Nephron (organoid): ENCODE measurements at regions not wholly inside any gene's neighbourhood (a gene's known extent, or its start where the extent isn't known, plus 50 kb on each side); places are given as distances from the start of the nearest gene placed in this dataset.
"Not testable (repeated sequence)": the region's sequence is repeated elsewhere in the genome, so short reads cannot be mapped to it uniquely, and the experiment has no call there.

Source experiments
- H3K27ac Mint-ChIP-seq, 3 experiments: 2 replicates each; pipeline ENCODE4 v1.8.0; 2020; ENCODE audit warnings: mixed read lengths in 3 of 3, mild to moderate bottlenecking in 2 of 3, moderate library complexity in 1 of 3
- H3K27me3 Mint-ChIP-seq: 2 replicates; pipeline ENCODE4 v1.8.0; 2021; ENCODE audit warnings: low read depth, mild to moderate bottlenecking, moderate library complexity, mixed read lengths
- H3K36me3 Mint-ChIP-seq: 2 replicates; pipeline ENCODE4 v1.8.0; 2020; ENCODE audit warnings: low read depth, mixed read lengths
- H3K4me1 Mint-ChIP-seq: 2 replicates; pipeline ENCODE4 v1.8.0; 2020; ENCODE audit warnings: mixed read lengths
- H3K4me3 Mint-ChIP-seq, 3 experiments: 2 replicates each; pipeline ENCODE4 v1.8.0; 2020; ENCODE audit warnings: mild to moderate bottlenecking in 3 of 3, mixed read lengths in 3 of 3, moderate library complexity in 2 of 3
- H3K9me3 Mint-ChIP-seq: 2 replicates; pipeline ENCODE4 v1.8.0; 2020; ENCODE audit warnings: mixed read lengths
- TF ChIP-seq, protein P1 (sequence below), 3 experiments: fragments of 200-600 bp; sonication (generic); IDR thresholded peaks; one replicate each; pipeline ENCODE4 v1.5.0; 2021; ENCODE audit warnings: antibody characterized with exemption in 3 of 3; ENCODE audit not compliant: unreplicated experiment in 3 of 3

DNA sequence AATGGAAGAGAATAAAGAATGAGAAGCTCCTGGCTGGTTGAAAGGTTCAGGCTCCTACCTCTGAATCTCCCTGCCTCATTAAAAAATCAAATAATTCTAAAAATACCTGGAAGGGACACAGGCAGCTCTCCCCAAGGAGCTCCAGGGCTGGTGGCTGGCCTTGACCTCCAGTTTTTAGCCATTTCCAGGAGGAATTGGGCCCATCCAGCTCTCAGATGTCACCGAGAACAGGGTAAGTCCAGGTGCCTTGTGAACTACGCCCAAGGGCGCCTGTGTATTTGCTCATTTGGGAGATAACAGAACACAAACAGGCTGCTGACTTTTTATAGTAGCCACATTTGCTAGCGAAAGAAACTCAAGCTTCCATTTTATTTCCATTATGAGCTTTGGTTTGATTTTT is 321.0 kb upstream of the C1orf174 start:
- no peaks in the 10 kb centered on the region for H3K4me1 Mint-ChIP-seq
- H3K27me3 Mint-ChIP-seq: peaks cover 21% of the 10 kb centered on the region
- no peaks in the 10 kb centered on the region for H3K9me3 Mint-ChIP-seq
- no peaks in the 10 kb centered on the region for H3K36me3 Mint-ChIP-seq
- TF ChIP-seq, protein P1, sequence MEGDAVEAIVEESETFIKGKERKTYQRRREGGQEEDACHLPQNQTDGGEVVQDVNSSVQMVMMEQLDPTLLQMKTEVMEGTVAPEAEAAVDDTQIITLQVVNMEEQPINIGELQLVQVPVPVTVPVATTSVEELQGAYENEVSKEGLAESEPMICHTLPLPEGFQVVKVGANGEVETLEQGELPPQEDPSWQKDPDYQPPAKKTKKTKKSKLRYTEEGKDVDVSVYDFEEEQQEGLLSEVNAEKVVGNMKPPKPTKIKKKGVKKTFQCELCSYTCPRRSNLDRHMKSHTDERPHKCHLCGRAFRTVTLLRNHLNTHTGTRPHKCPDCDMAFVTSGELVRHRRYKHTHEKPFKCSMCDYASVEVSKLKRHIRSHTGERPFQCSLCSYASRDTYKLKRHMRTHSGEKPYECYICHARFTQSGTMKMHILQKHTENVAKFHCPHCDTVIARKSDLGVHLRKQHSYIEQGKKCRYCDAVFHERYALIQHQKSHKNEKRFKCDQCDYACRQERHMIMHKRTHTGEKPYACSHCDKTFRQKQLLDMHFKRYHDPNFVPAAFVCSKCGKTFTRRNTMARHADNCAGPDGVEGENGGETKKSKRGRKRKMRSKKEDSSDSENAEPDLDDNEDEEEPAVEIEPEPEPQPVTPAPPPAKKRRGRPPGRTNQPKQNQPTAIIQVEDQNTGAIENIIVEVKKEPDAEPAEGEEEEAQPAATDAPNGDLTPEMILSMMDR (IDR thresholded peaks at IDR 0.05; ENCODE audit: unreplicated experiment in 3 of 3): no peak
- H3K27ac Mint-ChIP-seq: no peak overlapping the region
- H3K4me3 Mint-ChIP-seq: no peak overlapping the region

DNA sequence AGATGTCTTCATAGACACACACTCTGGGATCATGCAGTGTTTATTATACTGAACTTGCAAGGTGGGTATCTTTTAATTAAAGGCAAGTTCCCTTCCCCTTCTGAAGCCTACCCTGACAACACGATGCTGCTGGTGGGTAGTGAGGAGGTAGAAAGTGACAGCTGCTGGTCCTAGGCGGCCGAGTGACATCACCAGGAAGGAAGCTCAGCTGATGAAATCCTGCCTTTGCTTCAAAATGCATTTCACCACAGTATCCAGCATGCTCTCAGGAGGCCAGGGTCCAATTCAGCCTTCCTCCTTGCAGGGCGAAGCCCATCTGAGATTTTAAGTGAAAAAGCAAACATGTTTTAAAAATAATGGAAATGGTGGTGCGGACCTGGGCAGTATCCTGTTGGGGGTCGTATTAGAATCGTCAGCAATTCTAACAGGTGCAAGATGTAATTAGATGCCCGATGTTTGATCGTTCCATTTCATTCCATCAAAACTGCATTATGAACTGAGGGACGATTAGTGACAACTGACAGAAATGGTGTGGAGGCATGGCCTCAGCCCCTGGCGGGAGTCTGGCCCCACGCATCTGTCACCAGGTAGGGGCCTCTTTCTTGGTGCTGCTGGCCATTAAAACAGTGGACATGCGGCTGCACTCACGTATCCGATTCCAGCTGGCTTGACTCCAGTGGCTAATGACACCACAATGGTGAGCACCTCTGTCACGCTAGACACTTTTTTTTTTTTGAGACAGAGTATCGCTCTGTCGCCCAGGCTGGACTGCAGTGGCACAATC is 324.8 kb upstream of the C1orf174 start:
- Mint-ChIP-seq H3K36me3 (no peaks in the 10 kb centered on the region), H3K27ac (no peak overlapping the region), H3K4me1 (no peaks in the 10 kb centered on the region)

DNA sequence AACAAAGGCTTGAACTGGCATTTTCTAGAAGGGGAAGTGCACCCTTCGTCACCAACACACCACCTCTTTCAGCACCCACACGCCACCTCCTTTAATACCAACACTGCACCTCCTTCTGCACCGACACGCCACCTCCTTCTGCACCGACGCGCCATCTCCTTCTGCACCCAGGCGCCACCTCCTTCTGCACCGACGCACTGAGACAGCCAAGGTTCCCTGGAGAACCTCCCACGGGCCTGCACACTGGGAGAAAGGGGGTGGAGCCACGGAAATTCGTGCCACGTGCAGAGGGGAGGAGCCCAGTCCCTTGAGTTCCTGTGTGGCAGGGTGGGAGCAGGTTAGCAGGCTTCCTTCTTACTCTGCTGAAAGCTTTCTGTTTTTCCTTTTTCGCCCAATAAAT is 327.9 kb upstream of the C1orf174 start:
- TF ChIP-seq, protein P1 (IDR thresholded peaks at IDR 0.05; ENCODE audit: unreplicated experiment in 3 of 3): no peak
- no peak overlapping the region for H3K27ac Mint-ChIP-seq

More for the DNA sequence above, 324.8 kb upstream of the C1orf174 start:
- peaks cover 3% of the 10 kb centered on the region for H3K9me3 Mint-ChIP-seq
- peaks cover 10% of the 10 kb centered on the region for H3K27me3 Mint-ChIP-seq
- TF ChIP-seq, protein P1 (IDR thresholded peaks at IDR 0.05; ENCODE audit: unreplicated experiment in 3 of 3): no peak
- no peak overlapping the region for H3K4me3 Mint-ChIP-seq

DNA sequence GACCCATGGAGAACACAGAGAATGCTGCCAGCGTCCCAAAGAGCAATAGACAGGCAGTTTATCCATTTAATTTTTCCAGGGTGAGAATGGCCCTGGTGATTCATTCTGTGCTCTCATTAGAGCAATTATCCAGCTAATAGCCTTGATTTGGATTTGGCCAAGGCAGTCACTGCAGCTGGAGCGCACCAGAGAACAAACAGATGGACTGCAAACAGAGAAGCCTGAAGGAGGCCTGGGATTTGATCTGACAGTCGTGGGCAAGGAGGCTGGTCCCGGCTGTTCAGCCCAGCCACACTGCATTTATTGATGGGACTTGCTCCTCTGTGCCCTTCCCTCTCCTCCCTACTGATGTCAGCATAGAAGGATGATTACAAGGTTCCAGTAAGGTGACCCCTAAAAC is 353.9 kb upstream of the C1orf174 start:
- TF ChIP-seq, protein P1 (IDR thresholded peaks at IDR 0.05; ENCODE audit: unreplicated experiment in 3 of 3): no peak
- Mint-ChIP-seq H3K27ac (no peak overlapping the region), H3K9me3 (peaks cover 33% of the 10 kb centered on the region), H3K4me1 (no peaks in the 10 kb centered on the region), H3K27me3 (peaks cover 6% of the 10 kb centered on the region), H3K36me3 (no peaks in the 10 kb centered on the region), H3K4me3 (no peak overlapping the region)

More for the DNA sequence above, 327.9 kb upstream of the C1orf174 start:
- Mint-ChIP-seq H3K27me3 (peaks cover 6% of the 10 kb centered on the region), H3K9me3 (peaks cover 3% of the 10 kb centered on the region), H3K4me3 (no peak overlapping the region), H3K36me3 (no peaks in the 10 kb centered on the region), H3K4me1 (no peaks in the 10 kb centered on the region)

DNA sequence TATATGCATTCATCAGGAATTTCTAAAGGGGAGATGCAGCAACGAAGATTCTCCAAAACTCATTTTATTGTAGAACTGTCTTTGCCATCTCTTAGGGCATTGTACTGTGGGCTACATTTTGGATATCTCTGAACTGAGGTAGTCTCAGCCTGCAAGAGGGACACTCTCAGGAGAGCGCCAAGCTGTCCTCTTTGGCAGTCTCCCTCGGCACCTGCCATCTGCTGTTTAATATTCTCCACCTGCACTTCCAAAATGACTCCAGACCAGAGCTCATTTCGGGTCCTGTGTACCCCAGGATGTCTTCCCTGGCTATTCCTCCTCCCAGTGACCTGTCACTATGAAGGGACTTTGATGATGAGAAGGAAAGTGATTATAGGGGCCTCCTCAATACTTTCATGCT is 356.3 kb upstream of the C1orf174 start:
- H3K9me3 Mint-ChIP-seq: peaks cover 34% of the 10 kb centered on the region
- peaks cover 6% of the 10 kb centered on the region for H3K27me3 Mint-ChIP-seq
- no peak overlapping the region for H3K4me3 Mint-ChIP-seq
- TF ChIP-seq, protein P1 (IDR thresholded peaks at IDR 0.05; ENCODE audit: unreplicated experiment in 3 of 3): no peak
- H3K36me3 Mint-ChIP-seq: no peaks in the 10 kb centered on the region
- H3K27ac Mint-ChIP-seq: no peak overlapping the region
- no peaks in the 10 kb centered on the region for H3K4me1 Mint-ChIP-seq

DNA sequence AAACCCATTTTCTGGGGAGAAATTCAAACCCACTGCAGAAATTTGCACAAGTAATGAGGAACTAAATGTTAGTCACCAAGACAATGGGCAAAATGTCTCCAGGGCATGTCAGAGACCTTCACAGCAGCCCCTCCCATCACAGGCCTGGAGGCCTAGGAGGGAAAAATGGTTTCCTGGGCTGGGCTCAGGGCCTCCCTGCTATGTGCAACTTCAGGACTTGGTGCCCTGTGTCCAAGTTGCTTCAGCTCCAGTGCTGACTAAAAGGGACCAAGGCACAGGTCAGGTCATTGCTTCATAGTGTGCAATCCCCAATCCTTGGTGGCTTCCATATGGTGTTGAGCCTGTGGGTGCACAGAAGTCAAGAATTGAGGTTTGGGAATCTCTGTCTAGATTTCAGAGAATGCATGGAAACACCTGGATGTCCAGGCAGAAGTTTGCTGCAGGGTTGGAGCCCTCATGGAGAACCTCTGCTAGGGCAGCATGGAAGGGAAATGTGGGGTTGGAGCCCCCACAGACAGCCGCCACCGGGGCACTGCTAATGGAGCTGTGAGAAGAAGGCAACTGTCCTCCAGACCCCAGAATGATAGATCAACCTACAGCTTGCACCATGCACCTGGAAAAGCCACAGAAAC is 358.2 kb upstream of the C1orf174 start:
- H3K4me1 Mint-ChIP-seq, H3K27ac Mint-ChIP-seq, H3K27me3 Mint-ChIP-seq, H3K4me3 Mint-ChIP-seq, H3K36me3 Mint-ChIP-seq: not testable (repeated sequence)
- H3K9me3 Mint-ChIP-seq: peaks cover 28% of the 10 kb centered on the region
